H1 (cell line): ENCODE measurements at regions not wholly inside any gene's neighbourhood (a gene's known extent, or its start where the extent isn't known, plus 50 kb on each side); places are given as distances from the start of the nearest gene placed in this dataset.

Source experiments
- CTCF ChIA-PET: fragments of 300-600 bp; sonication (Branson Sonifier 250); formaldehyde crosslinking; loops from one replicate; lab custom pipeline; 2021; ENCODE audit not compliant: partially characterized antibody; lab: Charles Lee
- POLR2A ChIA-PET: fragments of 300-600 bp; sonication (Branson Sonifier 250); formaldehyde crosslinking; loops from one replicate; lab custom pipeline; 2021; ENCODE audit warnings: inconsistent platforms; ENCODE audit not compliant: partially characterized antibody; lab: Charles Lee
- DNase-seq, 2 experiments: peaks; one replicate each; pipeline versions ENCODE4 v3.0.0 to v3.0.0-alpha.2; 2010 to 2022; ENCODE audit warnings: low spot score in 2 of 2, low read depth in 1 of 2, mixed read lengths in 1 of 2
- FAIRE-seq: peaks from 2 replicates; lab custom pipeline; 2011; peaks lifted over from hg19 to GRCh38; lab: Jason Lieb, UNC
- H2AFZ ChIP-seq: 2 replicates; pipeline ENCODE4 v1.8.1; 2012; ENCODE audit warnings: low read length, inconsistent platforms
- H2AK5ac ChIP-seq: 2 replicates; pipeline ENCODE4 v1.6.1; 2013; ENCODE audit warnings: low read depth, low read length
- H2BK120ac ChIP-seq: replicated peaks from 2 replicates; pipeline ENCODE3; 2013; ENCODE audit warnings: low read depth, low read length, inconsistent platforms
- H2BK12ac ChIP-seq: 2 replicates; pipeline ENCODE4 v1.6.1; 2013; ENCODE audit warnings: low read depth, low read length
- H2BK15ac ChIP-seq: 2 replicates; pipeline ENCODE4 v1.6.1; 2013; ENCODE audit warnings: low read length
- H2BK20ac ChIP-seq: 2 replicates; pipeline ENCODE4 v1.6.1; 2013; ENCODE audit warnings: low read length
- H2BK5ac ChIP-seq: 2 replicates; pipeline ENCODE4 v1.6.1; 2013; ENCODE audit warnings: low read depth, low read length
- H3K14ac ChIP-seq: 2 replicates; pipeline ENCODE4 v1.6.1; 2013; ENCODE audit warnings: inconsistent platforms; ENCODE audit not compliant: insufficient read length
- H3K18ac ChIP-seq: 2 replicates; pipeline ENCODE4 v1.6.1; 2013; ENCODE audit warnings: low read length; ENCODE audit errors: extremely low read depth
- H3K23ac ChIP-seq: 2 replicates; pipeline ENCODE4 v1.6.1; 2013; ENCODE audit warnings: inconsistent platforms; ENCODE audit not compliant: insufficient read length
- H3K23me2 ChIP-seq: 2 replicates; pipeline ENCODE4 v1.6.1; 2013; ENCODE audit warnings: low read depth, low read length
- H3K27ac ChIP-seq: 2 replicates; pipeline ENCODE4 v1.6.1; 2011; ENCODE audit warnings: low read depth, low read length, inconsistent platforms
- H3K27me3 ChIP-seq, 4 experiments: replicated peaks in 1 of 4; 1 replicate in 1 of 4; 2 replicates in 3 of 4; pipeline versions ENCODE4 v1.6.1 to v1.8.1; 2011 to 2013; ENCODE audit warnings: low read length in 3 of 4, mild to moderate bottlenecking in 3 of 4, inconsistent platforms in 2 of 4, mixed read lengths in 2 of 4, moderate library complexity in 1 of 4; ENCODE audit not compliant: control insufficient read depth in 3 of 4, insufficient read depth in 3 of 4; ENCODE audit errors: extremely low read depth in 1 of 4
- H3K36me3 ChIP-seq, 4 experiments: 2 replicates each; pipeline versions ENCODE4 v1.6.1 to v1.8.1; 2011 to 2013; ENCODE audit warnings: mild to moderate bottlenecking in 4 of 4, low read length in 3 of 4, moderate library complexity in 2 of 4, control low read depth in 1 of 4, inconsistent platforms in 1 of 4; ENCODE audit not compliant: insufficient read depth in 4 of 4, control insufficient read depth in 2 of 4
- H3K4ac ChIP-seq: replicated peaks from 2 replicates; pipeline ENCODE3; 2013; ENCODE audit warnings: low read length, low read depth, mixed read lengths, inconsistent platforms; ENCODE audit not compliant: insufficient read length
- H3K4me1 ChIP-seq, 4 experiments: replicated peaks in 1 of 4; 1 replicate in 1 of 4; 2 replicates in 3 of 4; pipeline versions ENCODE4 v1.6.1 to v1.8.1; 2011 to 2013; ENCODE audit warnings: low read length in 3 of 4, inconsistent platforms in 2 of 4, mixed read lengths in 1 of 4; ENCODE audit not compliant: insufficient read depth in 4 of 4, control insufficient read depth in 3 of 4
- H3K4me2 ChIP-seq, 2 experiments: 2 replicates each; pipeline versions ENCODE4 v1.6.1 to v1.8.1; 2011 to 2013; ENCODE audit warnings: low read depth in 2 of 2, low read length in 2 of 2, control low read depth in 1 of 2, inconsistent platforms in 1 of 2, mild to moderate bottlenecking in 1 of 2; ENCODE audit not compliant: insufficient read depth in 1 of 2
- H3K4me3 ChIP-seq, 4 experiments: fragments of 200-600, 300-600 bp in 1 of 4; sonication (generic), shearing (Covaris generic), sonication (Bioruptor Twin) in 1 of 4; 2 replicates each; pipeline versions ENCODE4 v1.5.1 to v1.8.1; 2011 to 2016; ENCODE audit warnings: low read length in 4 of 4, low read depth in 3 of 4, control low read depth in 2 of 4, inconsistent platforms in 2 of 4, mild to moderate bottlenecking in 2 of 4, mixed read lengths in 1 of 4, moderate library complexity in 1 of 4; ENCODE audit not compliant: insufficient read depth in 2 of 4; ENCODE audit errors: extremely low read depth in 1 of 4
- H3K56ac ChIP-seq: replicated peaks from 2 replicates; pipeline ENCODE3; 2013; ENCODE audit warnings: low read depth, mild to moderate bottlenecking, mixed read lengths, low read length, inconsistent platforms; ENCODE audit not compliant: insufficient read length
- H3K79me1 ChIP-seq: 2 replicates; pipeline ENCODE4 v1.6.1; 2013; ENCODE audit warnings: low read depth, low read length, control low read depth
- H3K79me2 ChIP-seq, 2 experiments: 2 replicates each; pipeline versions ENCODE4 v1.6.1 to v1.8.1; 2012 to 2013; ENCODE audit warnings: low read length in 2 of 2, mild to moderate bottlenecking in 2 of 2, inconsistent platforms in 1 of 2; ENCODE audit not compliant: insufficient read depth in 2 of 2, control insufficient read depth in 1 of 2
- H3K9ac ChIP-seq, 4 experiments: replicated peaks in 1 of 4; 1 replicate in 1 of 4; 2 replicates in 3 of 4; pipeline versions ENCODE4 v1.6.1 to v1.8.1; 2011 to 2013; ENCODE audit warnings: low read depth in 3 of 4, low read length in 3 of 4, control low read depth in 2 of 4, mild to moderate bottlenecking in 2 of 4, moderate library complexity in 2 of 4, inconsistent platforms in 1 of 4; ENCODE audit errors: extremely low read depth in 1 of 4
- H3K9me3 ChIP-seq, 2 experiments: 2 replicates each; pipeline versions ENCODE4 v1.6.1 to v1.8.1; 2012 to 2013; ENCODE audit warnings: mild to moderate bottlenecking in 2 of 2, moderate library complexity in 2 of 2, control low read depth in 1 of 2, inconsistent platforms in 1 of 2, low read depth in 1 of 2, low read length in 1 of 2, mixed read lengths in 1 of 2; ENCODE audit not compliant: insufficient read depth in 2 of 2
- H4K20me1 ChIP-seq, 2 experiments: replicated peaks in 1 of 2; 2 replicates each; pipeline versions ENCODE3 to v1.8.1; 2011 to 2013; ENCODE audit warnings: inconsistent platforms in 2 of 2, low read length in 2 of 2, mild to moderate bottlenecking in 1 of 2; ENCODE audit not compliant: insufficient read depth in 2 of 2, control insufficient read depth in 1 of 2
- H4K5ac ChIP-seq: 2 replicates; pipeline ENCODE4 v1.6.1; 2013; ENCODE audit warnings: low read length, low read depth, mixed read lengths, inconsistent platforms; ENCODE audit not compliant: insufficient read length
- H4K8ac ChIP-seq: 2 replicates; pipeline ENCODE4 v1.8.0; 2013; ENCODE audit warnings: mild to moderate bottlenecking, moderate library complexity, low read length, inconsistent platforms; ENCODE audit not compliant: insufficient read depth; ENCODE audit errors: extremely low read depth
- H4K91ac ChIP-seq: replicated peaks from 2 replicates; pipeline ENCODE3; 2013; ENCODE audit warnings: low read length, mixed read lengths, inconsistent platforms; ENCODE audit not compliant: insufficient read length
- BACH1 ChIP-seq: IDR thresholded peaks from 2 replicates; pipeline ENCODE4 v1.6.1; 2012; ENCODE audit warnings: low read length, improper control_type of control experiment
- CBX5 ChIP-seq: fragments of 300-800, 300-1000 bp; sonication (generic); IDR thresholded peaks from 2 replicates; pipeline ENCODE4 v1.7.1; 2016; ENCODE audit warnings: antibody characterized with exemption, low read length, low read depth
- CEBPB ChIP-seq: IDR thresholded peaks from 2 replicates; pipeline ENCODE4 v1.6.1; 2012; ENCODE audit warnings: low read depth, low read length
- CHD1 ChIP-seq: IDR thresholded peaks from 2 replicates; pipeline ENCODE4 v1.6.1; 2012; ENCODE audit warnings: low read depth, low read length, improper control_type of control experiment
- CHD2 ChIP-seq: IDR thresholded peaks from 2 replicates; pipeline ENCODE4 v1.6.1; 2012; ENCODE audit warnings: low read length, improper control_type of control experiment
- CTCF ChIP-seq, 3 experiments: IDR thresholded peaks; 1 replicate in 2 of 3; 2 replicates in 1 of 3; pipeline versions ENCODE4 v1.5.1 to v1.6.1; 2011; ENCODE audit warnings: low read length in 3 of 3, mild to moderate bottlenecking in 3 of 3, inconsistent platforms in 2 of 3, low read depth in 1 of 3, moderate library complexity in 1 of 3; ENCODE audit not compliant: insufficient read depth in 1 of 3; ENCODE audit errors: control extremely low read depth in 1 of 3
- POLR2AphosphoS5 ChIP-seq: IDR thresholded peaks from 2 replicates; pipeline ENCODE4 v1.6.1; 2011; ENCODE audit warnings: low read depth, low read length
- RFX5 ChIP-seq: IDR thresholded peaks from 2 replicates; pipeline ENCODE4 v1.6.1; 2011; ENCODE audit warnings: low read depth, low read length, improper control_type of control experiment, borderline replicate concordance
- SIRT6 ChIP-seq: IDR thresholded peaks from one replicate; pipeline ENCODE4 v1.7.1; 2012; ENCODE audit warnings: low read length, inconsistent platforms
- WGBS, 2 experiments: shearing (Covaris generic) in 1 of 2; methylation state at CpG; one replicate each; pipeline versions ENCODE4 v1.1.6 to v1.1.7; 2013 to 2015; ENCODE audit warnings: low lambda C conversion rate in 2 of 2, mixed read lengths in 2 of 2, inconsistent platforms in 1 of 2, low coverage in 1 of 2, missing lambda C conversion rate in 1 of 2; ENCODE audit not compliant: insufficient replicate concordance in 2 of 2, insufficient coverage in 1 of 2, insufficient read length in 1 of 2; ENCODE audit errors: extremely low coverage in 1 of 2, missing lambda C conversion rate in 1 of 2; 5-methylcytosine and 5-hydroxymethylcytosine counted together

GRCh38 chr13:40123962-40124632 lies 468.6 kb downstream of the COG6 start:
- H3K4me3 ChIP-seq, result no peak overlapping the region
- H4K20me1 ChIP-seq, result peaks cover 0 to 2% of the 10 kb centered on the region in 2 experiments
- H3K27ac ChIP-seq, result no peak overlapping the region
- H3K9ac ChIP-seq, result no peak overlapping the region
- no peak overlapping the region for H2BK120ac ChIP-seq
- H3K23me2 ChIP-seq, result no peaks in the 10 kb centered on the region
- no peak overlapping the region for H2BK15ac ChIP-seq
- TF ChIP-seq BACH1 (no peak), RFX5 (no peak), CHD1 (no peak), CEBPB (no peak), SIRT6 (no peak), CBX5 (no peak), CHD2 (no peak), POLR2AphosphoS5 (no peak), CTCF (IDR thresholded peaks at IDR 0.05; ENCODE audit: control extremely low read depth in 1 of 3, insufficient read depth in 1 of 3, low read depth in 1 of 3, low read length in 3 of 3) (no peak)
- H3K4me2 ChIP-seq, result no peak overlapping the region
- H3K4ac ChIP-seq, result no peak overlapping the region
- no peak overlapping the region for H3K14ac ChIP-seq
- H3K23ac ChIP-seq, result no peak overlapping the region
- H3K9me3 ChIP-seq, result peaks cover 0 to 5% of the 10 kb centered on the region in 2 experiments; a peak in 1 of 4 replicates
- H3K27me3 ChIP-seq, result no peaks in the 10 kb centered on the region; a peak in 1 of 7 replicates
- FAIRE-seq (no peak), DNase-seq (no peak)
- H3K79me2 ChIP-seq, result no peaks in the 10 kb centered on the region
- H2BK5ac ChIP-seq, result no peak overlapping the region
- no peak overlapping the region for H2AK5ac ChIP-seq
- H3K18ac ChIP-seq, result no peak overlapping the region
- H3K56ac ChIP-seq, result no peak overlapping the region
- ChIA-PET POLR2A (no interaction called here), CTCF (interaction anchor here (0.6 kb wide), 1 partner anchor 182 kb away, joined by 3 read pairs; no protein-coding TSS in a partner anchor)
- H2AFZ ChIP-seq, result no peak overlapping the region
- 82% methylated on average over 2 of the region's 2 CpGs; no CpG with 5 or more reads in 1 of the 2 experiments for WGBS, 2 experiments
- H4K8ac ChIP-seq, result no peak overlapping the region
- H3K36me3 ChIP-seq, result no peaks in the 10 kb centered on the region
- no peak overlapping the region for H2BK12ac ChIP-seq
- H3K4me1 ChIP-seq, result peaks cover 0 to 2% (median 1%) of the 10 kb centered on the region in 4 experiments; a peak in 2 of 7 replicates
- H2BK20ac ChIP-seq, result no peak overlapping the region
- H4K5ac ChIP-seq, result no peak overlapping the region
- no peaks in the 10 kb centered on the region for H3K79me1 ChIP-seq
- H4K91ac ChIP-seq, result no peak overlapping the region
